ENCODE measurements at regions not wholly inside any gene's neighbourhood (a gene's known extent, or its start where the extent isn't known, plus 50 kb on each side); places are given as distances from the start of the nearest gene placed in this dataset.

DNA sequence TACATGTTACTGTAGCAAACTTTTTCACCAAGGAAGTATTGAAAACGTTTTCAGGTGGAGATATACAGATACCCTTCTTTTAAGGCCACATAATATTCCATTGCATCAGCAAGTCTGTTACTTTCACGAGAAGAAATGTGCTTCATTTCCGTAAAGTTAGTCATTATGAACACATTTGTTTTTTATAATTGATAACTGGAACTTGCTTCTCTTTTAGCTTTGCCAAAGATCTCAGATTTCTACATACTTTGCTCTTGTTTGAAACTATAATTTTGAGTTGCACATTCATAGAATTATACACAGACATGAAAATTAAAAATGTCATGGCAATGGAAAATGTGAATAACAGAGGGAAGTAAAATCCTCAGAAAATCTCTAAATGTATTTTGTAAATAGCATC lies 128.7 kb upstream of the GIMD1 start:
- TF ChIP-seq, protein P1, sequence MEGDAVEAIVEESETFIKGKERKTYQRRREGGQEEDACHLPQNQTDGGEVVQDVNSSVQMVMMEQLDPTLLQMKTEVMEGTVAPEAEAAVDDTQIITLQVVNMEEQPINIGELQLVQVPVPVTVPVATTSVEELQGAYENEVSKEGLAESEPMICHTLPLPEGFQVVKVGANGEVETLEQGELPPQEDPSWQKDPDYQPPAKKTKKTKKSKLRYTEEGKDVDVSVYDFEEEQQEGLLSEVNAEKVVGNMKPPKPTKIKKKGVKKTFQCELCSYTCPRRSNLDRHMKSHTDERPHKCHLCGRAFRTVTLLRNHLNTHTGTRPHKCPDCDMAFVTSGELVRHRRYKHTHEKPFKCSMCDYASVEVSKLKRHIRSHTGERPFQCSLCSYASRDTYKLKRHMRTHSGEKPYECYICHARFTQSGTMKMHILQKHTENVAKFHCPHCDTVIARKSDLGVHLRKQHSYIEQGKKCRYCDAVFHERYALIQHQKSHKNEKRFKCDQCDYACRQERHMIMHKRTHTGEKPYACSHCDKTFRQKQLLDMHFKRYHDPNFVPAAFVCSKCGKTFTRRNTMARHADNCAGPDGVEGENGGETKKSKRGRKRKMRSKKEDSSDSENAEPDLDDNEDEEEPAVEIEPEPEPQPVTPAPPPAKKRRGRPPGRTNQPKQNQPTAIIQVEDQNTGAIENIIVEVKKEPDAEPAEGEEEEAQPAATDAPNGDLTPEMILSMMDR (IDR thresholded peaks at IDR 0.05): no peak
- TF ChIP-seq EZH2 (IDR thresholded peaks at IDR 0.05; ENCODE audit: borderline replicate concordance, insufficient read depth, low read depth, low read length, poor library complexity, severe bottlenecking): no peak

Data from B cell (primary cell).